ENCODE measurements at regions not wholly inside any gene's neighbourhood (a gene's known extent, or its start where the extent isn't known, plus 50 kb on each side); places are given as distances from the start of the nearest gene placed in this dataset.

- no peak for DNase-seq
Measured at GRCh38 chr20:12763406-12763805, 245.4 kb upstream of the SPTLC3 start.

- DNase-seq = no peak
Measured at GRCh38 chr20:12764053-12764452, 244.7 kb upstream of the SPTLC3 start.

GRCh38 chr20:12764851-12765250 lies 243.9 kb upstream of the SPTLC3 start:
- DNase-seq = no peak

GRCh38 chr20:12773936-12774335 lies 234.8 kb upstream of the SPTLC3 start:
- DNase-seq = no peak

- no peak for DNase-seq
Measured at GRCh38 chr20:12775041-12775440, 233.7 kb upstream of the SPTLC3 start.

- DNase-seq = no peak
Measured at GRCh38 chr20:12777016-12777415, 231.8 kb upstream of the SPTLC3 start.

- DNase-seq = no peak
Measured at GRCh38 chr20:12786276-12786675, 222.5 kb upstream of the SPTLC3 start.

GRCh38 chr20:12788632-12789299 lies 220.0 kb upstream of the SPTLC3 start:
- no peak for DNase-seq

- DNase-seq = no peak
Measured at GRCh38 chr20:12790859-12791258, 217.9 kb upstream of the SPTLC3 start.

- DNase-seq = no peak
Measured at GRCh38 chr20:12798286-12798685, 210.5 kb upstream of the SPTLC3 start.

GRCh38 chr20:12808006-12808567 lies 200.7 kb upstream of the SPTLC3 start:
- DNase-seq = no peak

GRCh38 chr20:12815231-12815768 lies 193.5 kb upstream of the SPTLC3 start:
- no peak for DNase-seq

GRCh38 chr20:12815778-12816408 lies 192.9 kb upstream of the SPTLC3 start:
- DNase-seq = no peak

- no peak for DNase-seq
Measured at GRCh38 chr20:12821249-12821648, 187.5 kb upstream of the SPTLC3 start.

- no peak for DNase-seq
Measured at GRCh38 chr20:12823734-12824133, 185.0 kb upstream of the SPTLC3 start.

- DNase-seq = no peak
Measured at GRCh38 chr20:12824328-12825225, 184.2 kb upstream of the SPTLC3 start.

- no peak for DNase-seq
Measured at GRCh38 chr20:12825226-12825595, 183.6 kb upstream of the SPTLC3 start.

GRCh38 chr20:12827816-12828385 lies 180.9 kb upstream of the SPTLC3 start:
- DNase-seq = no peak

- DNase-seq = no peak
Measured at GRCh38 chr20:12829170-12829569, 179.6 kb upstream of the SPTLC3 start.

- DNase-seq = no peak
Measured at GRCh38 chr20:12833861-12834260, 174.9 kb upstream of the SPTLC3 start.

GRCh38 chr20:12835999-12836398 lies 172.8 kb upstream of the SPTLC3 start:
- peak; percentile 0 for DNase-seq

- no peak for DNase-seq
Measured at GRCh38 chr20:12837646-12838045, 171.1 kb upstream of the SPTLC3 start.
